Liver (tissue), 8 donors: ENCODE measurements at regions not wholly inside any gene's neighbourhood (a gene's known extent, or its start where the extent isn't known, plus 50 kb on each side); places are given as distances from the start of the nearest gene placed in this dataset.

Source experiments
- DNase-seq: peaks from one replicate; pipeline ENCODE4 v3.0.0-alpha.2; 2017; ENCODE audit warnings: low spot score
- H3K27ac ChIP-seq, 2 donors: one replicate each; pipeline ENCODE4 v1.7.0; 2013; ENCODE audit warnings: inconsistent platforms in 2 of 2, low read length in 2 of 2, control low read depth in 1 of 2, low read depth in 1 of 2, mild to moderate bottlenecking in 1 of 2
- H3K27me3 ChIP-seq, 4 donors: one replicate each; pipeline versions ENCODE4 v1.6.1 to v1.7.0; 2013; ENCODE audit warnings: low read length in 3 of 4, inconsistent platforms in 1 of 4, mild to moderate bottlenecking in 1 of 4, moderate library complexity in 1 of 4; ENCODE audit not compliant: control insufficient read depth in 4 of 4, insufficient read depth in 4 of 4
- H3K36me3 ChIP-seq, 4 donors: one replicate each; pipeline versions ENCODE4 v1.6.1 to v1.7.0; 2013; ENCODE audit warnings: low read length in 3 of 4, mild to moderate bottlenecking in 3 of 4, low read depth in 1 of 4, moderate library complexity in 1 of 4; ENCODE audit not compliant: control insufficient read depth in 4 of 4, insufficient read depth in 3 of 4
- H3K4me1 ChIP-seq, 4 donors: one replicate each; pipeline versions ENCODE4 v1.6.1 to v1.7.0; 2013; ENCODE audit warnings: low read length in 3 of 4, mild to moderate bottlenecking in 3 of 4, moderate library complexity in 1 of 4; ENCODE audit not compliant: control insufficient read depth in 4 of 4, insufficient read depth in 4 of 4
- H3K4me3 ChIP-seq, 3 donors: one replicate each; pipeline versions ENCODE4 v1.6.1 to v1.7.0; 2013; ENCODE audit warnings: low read length in 3 of 3, control low read depth in 1 of 3, low read depth in 1 of 3, mild to moderate bottlenecking in 1 of 3
- H3K9ac ChIP-seq, 2 donors: one replicate each; pipeline ENCODE4 v1.7.0; 2013; ENCODE audit warnings: low read length in 2 of 2, mild to moderate bottlenecking in 2 of 2, moderate library complexity in 2 of 2, control low read depth in 1 of 2, low read depth in 1 of 2
- H3K9me3 ChIP-seq, 4 donors: one replicate each; pipeline versions ENCODE4 v1.6.1 to v1.7.0; 2013; ENCODE audit warnings: low read length in 3 of 4; ENCODE audit not compliant: control insufficient read depth in 4 of 4
- EGR1 ChIP-seq, 2 donors: IDR thresholded peaks; 2 replicates each; pipeline ENCODE4 v1.6.1; 2016 to 2018; ENCODE audit warnings: antibody characterized with exemption in 2 of 2, low read depth in 2 of 2
- FOXA1 ChIP-seq: IDR thresholded peaks from 2 replicates; pipeline ENCODE4 v1.6.1; 2016; ENCODE audit warnings: antibody characterized with exemption
- FOXA2 ChIP-seq: IDR thresholded peaks from 2 replicates; pipeline ENCODE4 v1.6.1; 2016; ENCODE audit warnings: antibody characterized with exemption
- HNF4G ChIP-seq: IDR thresholded peaks from 2 replicates; pipeline ENCODE4 v1.6.1; 2016; ENCODE audit warnings: antibody characterized with exemption
- JUND ChIP-seq, 2 donors: IDR thresholded peaks; 2 replicates each; pipeline ENCODE4 v1.6.1; 2016; ENCODE audit warnings: antibody characterized with exemption in 2 of 2
- NR2F2 ChIP-seq: IDR thresholded peaks from 2 replicates; pipeline ENCODE4 v1.6.1; 2016; ENCODE audit warnings: antibody characterized with exemption
- RAD21 ChIP-seq, 2 donors: IDR thresholded peaks; 2 replicates each; pipeline ENCODE4 v1.6.1; 2016; ENCODE audit warnings: antibody characterized with exemption in 2 of 2, mild to moderate bottlenecking in 2 of 2
- REST ChIP-seq: IDR thresholded peaks from 2 replicates; pipeline ENCODE4 v1.6.1; 2016; ENCODE audit warnings: antibody characterized with exemption, mild to moderate bottlenecking
- RXRA ChIP-seq, 2 donors: IDR thresholded peaks; 2 replicates each; pipeline ENCODE4 v1.6.1; 2017 to 2018; ENCODE audit warnings: antibody characterized with exemption in 2 of 2, mild to moderate bottlenecking in 1 of 2
- TAF1 ChIP-seq: conservative IDR thresholded peaks from 2 replicates; pipeline ENCODE4 v1.6.1; 2016; ENCODE audit warnings: antibody characterized with exemption, mild to moderate bottlenecking
- YY1 ChIP-seq: IDR thresholded peaks from 2 replicates; pipeline ENCODE4 v1.6.1; 2016; ENCODE audit warnings: antibody characterized with exemption, mild to moderate bottlenecking
- WGBS: extraction: QIAGEN DNeasy Blood & Tissue Kit; methylation state at CpG from one replicate; pipeline ENCODE4 v1.1.7; 2013; 5-methylcytosine and 5-hydroxymethylcytosine counted together
- TF ChIP-seq, protein P1 (sequence below): IDR thresholded peaks from 2 replicates; pipeline ENCODE4 v1.6.1; 2016; ENCODE audit warnings: antibody characterized with exemption
- TF ChIP-seq, protein P2 (sequence below): fragments of 150-350 bp; IDR thresholded peaks from 2 replicates; pipeline ENCODE4 v1.5.1; 2017; ENCODE audit warnings: improper control_type of control experiment, low read depth, low read length; ENCODE audit not compliant: missing input control
- TF ChIP-seq, protein P3 (sequence below): IDR thresholded peaks from 2 replicates; pipeline ENCODE4 v1.6.1; 2016; ENCODE audit warnings: antibody characterized with exemption
- donor health status: healthy.
- donor health status: healthy.
- donor health status: healthy.
- donor health status: healthy.
- donor health status: healthy.

- Histone ChIP-seq H3K36me3 (no peaks in the 10 kb centered on the region), H3K27ac (no peak overlapping the region), H3K9ac (no peak overlapping the region), H3K27me3 (no peaks in the 10 kb centered on the region), H3K9me3 (no peaks in the 10 kb centered on the region), H3K4me3 (no peak overlapping the region), H3K4me1 (no peaks in the 10 kb centered on the region)
- WGBS: 71% methylated on average over 3 of the region's 3 CpGs
- DNase-seq: no peak
- no peak for TF ChIP-seq HNF4G
- TF ChIP-seq FOXA2: no peak
- no peak for TF ChIP-seq FOXA1
- no peak for TF ChIP-seq TAF1
- no peak for TF ChIP-seq NR2F2
- TF ChIP-seq EGR1 (IDR thresholded peaks at IDR 0.05; ENCODE audit: low read depth in 2 of 2): no peak
- TF ChIP-seq YY1: no peak
- TF ChIP-seq JUND (IDR thresholded peaks at IDR 0.05): no peak
- TF ChIP-seq REST: no peak
- TF ChIP-seq, protein P1, sequence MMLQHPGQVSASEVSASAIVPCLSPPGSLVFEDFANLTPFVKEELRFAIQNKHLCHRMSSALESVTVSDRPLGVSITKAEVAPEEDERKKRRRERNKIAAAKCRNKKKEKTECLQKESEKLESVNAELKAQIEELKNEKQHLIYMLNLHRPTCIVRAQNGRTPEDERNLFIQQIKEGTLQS: no peak
- TF ChIP-seq RXRA (IDR thresholded peaks at IDR 0.05): no peak
- no peak for TF ChIP-seq RAD21 (IDR thresholded peaks at IDR 0.05)
- TF ChIP-seq, protein P2, sequence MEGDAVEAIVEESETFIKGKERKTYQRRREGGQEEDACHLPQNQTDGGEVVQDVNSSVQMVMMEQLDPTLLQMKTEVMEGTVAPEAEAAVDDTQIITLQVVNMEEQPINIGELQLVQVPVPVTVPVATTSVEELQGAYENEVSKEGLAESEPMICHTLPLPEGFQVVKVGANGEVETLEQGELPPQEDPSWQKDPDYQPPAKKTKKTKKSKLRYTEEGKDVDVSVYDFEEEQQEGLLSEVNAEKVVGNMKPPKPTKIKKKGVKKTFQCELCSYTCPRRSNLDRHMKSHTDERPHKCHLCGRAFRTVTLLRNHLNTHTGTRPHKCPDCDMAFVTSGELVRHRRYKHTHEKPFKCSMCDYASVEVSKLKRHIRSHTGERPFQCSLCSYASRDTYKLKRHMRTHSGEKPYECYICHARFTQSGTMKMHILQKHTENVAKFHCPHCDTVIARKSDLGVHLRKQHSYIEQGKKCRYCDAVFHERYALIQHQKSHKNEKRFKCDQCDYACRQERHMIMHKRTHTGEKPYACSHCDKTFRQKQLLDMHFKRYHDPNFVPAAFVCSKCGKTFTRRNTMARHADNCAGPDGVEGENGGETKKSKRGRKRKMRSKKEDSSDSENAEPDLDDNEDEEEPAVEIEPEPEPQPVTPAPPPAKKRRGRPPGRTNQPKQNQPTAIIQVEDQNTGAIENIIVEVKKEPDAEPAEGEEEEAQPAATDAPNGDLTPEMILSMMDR: no peak
Measured at GRCh38 chr2:224145751-224146355, 106.8 kb upstream of the SERPINE2 start.

DNA sequence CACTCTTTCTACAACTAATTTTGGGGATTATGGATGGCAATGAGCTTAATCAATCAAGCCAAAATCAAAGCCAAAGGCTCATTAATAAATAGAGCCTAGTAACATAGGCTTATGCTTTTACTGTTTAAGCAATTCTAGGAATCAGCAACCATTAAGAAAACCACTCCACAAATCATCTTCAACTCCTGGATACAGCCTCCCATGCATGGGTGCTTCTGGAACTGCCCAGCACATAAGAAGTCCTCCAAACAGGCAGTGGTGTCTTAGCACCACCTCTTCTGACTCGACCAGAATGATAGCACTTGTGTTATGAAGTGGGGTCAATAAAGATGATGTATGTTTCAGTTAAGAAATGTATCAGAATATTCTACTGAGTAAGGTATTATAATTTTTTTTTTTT, 104.4 kb upstream of the SERPINE2 start:
- no peaks in the 10 kb centered on the region for H3K9me3 ChIP-seq
- no peak for TF ChIP-seq RXRA (IDR thresholded peaks at IDR 0.05)
- TF ChIP-seq, protein P3, sequence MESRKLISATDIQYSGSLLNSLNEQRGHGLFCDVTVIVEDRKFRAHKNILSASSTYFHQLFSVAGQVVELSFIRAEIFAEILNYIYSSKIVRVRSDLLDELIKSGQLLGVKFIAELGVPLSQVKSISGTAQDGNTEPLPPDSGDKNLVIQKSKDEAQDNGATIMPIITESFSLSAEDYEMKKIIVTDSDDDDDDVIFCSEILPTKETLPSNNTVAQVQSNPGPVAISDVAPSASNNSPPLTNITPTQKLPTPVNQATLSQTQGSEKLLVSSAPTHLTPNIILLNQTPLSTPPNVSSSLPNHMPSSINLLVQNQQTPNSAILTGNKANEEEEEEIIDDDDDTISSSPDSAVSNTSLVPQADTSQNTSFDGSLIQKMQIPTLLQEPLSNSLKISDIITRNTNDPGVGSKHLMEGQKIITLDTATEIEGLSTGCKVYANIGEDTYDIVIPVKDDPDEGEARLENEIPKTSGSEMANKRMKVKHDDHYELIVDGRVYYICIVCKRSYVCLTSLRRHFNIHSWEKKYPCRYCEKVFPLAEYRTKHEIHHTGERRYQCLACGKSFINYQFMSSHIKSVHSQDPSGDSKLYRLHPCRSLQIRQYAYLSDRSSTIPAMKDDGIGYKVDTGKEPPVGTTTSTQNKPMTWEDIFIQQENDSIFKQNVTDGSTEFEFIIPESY: no peak
- H3K4me3 ChIP-seq: no peak overlapping the region
- no peak overlapping the region for H3K9ac ChIP-seq
- H3K27me3 ChIP-seq: no peaks in the 10 kb centered on the region
- DNase-seq: no peak
- no peak overlapping the region for H3K27ac ChIP-seq
- no peaks in the 10 kb centered on the region for H3K4me1 ChIP-seq
- 42% methylated on average over 1 of the region's 1 CpG for WGBS
- no peaks in the 10 kb centered on the region for H3K36me3 ChIP-seq
